ENCODE measurements at regions not wholly inside any gene's neighbourhood (a gene's known extent, or its start where the extent isn't known, plus 50 kb on each side); places are given as distances from the start of the nearest gene placed in this dataset.
"Not testable (repeated sequence)": the region's sequence is repeated elsewhere in the genome, so short reads cannot be mapped to it uniquely, and the experiment has no call there.

DNA sequence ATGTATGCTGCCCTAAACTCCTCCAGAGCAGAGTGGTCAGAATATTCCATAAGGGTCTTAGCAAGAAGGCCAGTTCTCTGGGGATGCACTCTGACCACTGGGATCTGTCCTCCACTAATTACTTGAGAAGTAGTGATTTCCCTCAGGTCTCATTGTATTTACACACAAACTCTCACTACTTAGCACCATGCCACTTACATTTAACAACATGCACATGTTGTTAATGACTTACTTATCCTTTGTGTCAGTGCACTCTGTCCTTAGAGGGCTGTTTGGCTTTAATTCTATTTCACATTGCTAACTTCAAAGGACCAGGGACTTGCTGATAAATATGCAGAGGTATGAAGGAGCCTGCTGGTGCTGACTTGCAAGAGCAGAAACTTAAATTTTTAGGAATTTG lies 1415.5 kb upstream of the ACVR2A start:
- DNase-seq, result no peak

DNA sequence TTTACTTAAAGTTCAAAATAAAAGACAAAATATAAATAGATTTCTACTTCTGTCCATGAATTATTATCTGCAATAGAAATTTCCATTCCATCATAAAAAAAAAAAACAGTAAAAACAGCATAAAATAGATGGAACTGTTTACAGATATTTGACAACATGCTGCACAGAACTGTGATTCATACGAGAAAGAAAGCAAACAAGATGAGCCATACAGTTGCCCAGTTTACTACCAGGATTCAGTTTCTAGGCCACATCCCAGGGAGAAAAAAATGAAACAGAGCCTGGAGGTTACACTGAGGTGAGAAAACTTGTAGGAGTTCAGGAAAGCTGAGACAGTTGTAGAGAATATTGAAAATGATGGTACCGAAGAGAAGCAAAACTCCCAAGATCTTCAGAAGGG lies 1426.9 kb upstream of the ACVR2A start:
- DNase-seq, result no peak

DNA sequence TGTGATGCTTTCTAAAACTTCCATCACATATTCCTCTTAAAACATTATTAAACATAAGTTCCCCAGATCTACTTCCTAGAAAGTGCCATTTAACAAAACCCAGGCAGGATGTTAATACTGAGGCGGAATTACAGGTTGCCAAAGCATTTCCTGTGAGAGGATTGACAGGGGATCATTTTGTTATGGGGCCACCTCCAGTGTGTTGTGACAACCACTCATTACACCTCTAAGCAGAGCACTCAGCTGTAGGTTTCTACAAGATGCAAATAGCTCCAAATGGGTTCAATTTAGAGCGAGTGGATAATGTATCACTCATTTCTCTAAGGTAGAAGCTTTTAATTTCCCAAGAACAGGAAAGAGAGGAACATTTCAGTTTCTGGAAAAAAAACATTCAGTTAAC lies 1429.5 kb upstream of the ACVR2A start:
- DNase-seq, result no peak

DNA sequence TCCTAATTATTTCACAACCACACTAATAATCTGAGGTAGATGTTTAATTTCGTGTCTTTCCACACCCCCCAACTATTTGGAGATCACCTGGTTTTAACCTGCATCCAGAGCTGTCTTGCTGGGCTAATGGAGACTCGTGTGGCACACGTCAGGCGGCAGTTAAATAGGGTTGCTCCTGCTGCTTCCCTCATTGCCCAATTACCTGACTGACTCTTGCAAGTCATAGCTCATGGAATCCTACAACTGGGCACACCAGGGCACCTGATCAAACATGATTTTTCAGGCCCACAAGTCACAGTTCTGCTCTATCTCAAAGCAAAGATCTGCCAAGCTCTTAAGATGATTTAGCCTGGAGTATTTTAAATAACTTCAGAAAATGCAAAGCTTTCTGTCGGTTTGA lies 1430.4 kb upstream of the ACVR2A start:
- no peak for DNase-seq

DNA sequence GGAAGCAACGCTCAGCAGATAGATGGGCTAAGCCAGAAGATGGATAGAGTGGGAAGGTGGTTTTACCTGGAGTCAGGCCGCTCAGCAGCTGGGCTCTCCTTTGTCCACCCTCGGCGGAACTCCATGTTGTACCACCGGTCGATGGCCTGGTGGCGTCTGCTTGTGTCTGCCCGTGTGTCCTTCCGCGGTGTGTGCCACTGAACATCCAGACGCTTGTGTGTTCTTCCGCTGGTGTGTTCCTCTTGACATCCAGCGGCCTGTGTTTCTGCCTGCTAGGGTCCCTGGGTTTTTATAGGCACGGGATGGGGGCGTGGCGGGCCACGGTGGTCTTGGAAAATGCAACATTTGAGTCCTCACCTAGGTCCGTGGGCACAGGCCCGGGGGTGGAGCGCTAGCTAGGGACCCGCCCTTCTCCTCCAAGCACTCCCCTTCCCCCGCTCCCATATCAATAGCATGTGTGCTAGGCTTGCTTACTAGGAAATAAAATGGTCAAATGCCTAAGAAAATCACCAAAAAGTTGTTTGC lies 1431.7 kb upstream of the ACVR2A start:
- DNase-seq, result no peak

DNA sequence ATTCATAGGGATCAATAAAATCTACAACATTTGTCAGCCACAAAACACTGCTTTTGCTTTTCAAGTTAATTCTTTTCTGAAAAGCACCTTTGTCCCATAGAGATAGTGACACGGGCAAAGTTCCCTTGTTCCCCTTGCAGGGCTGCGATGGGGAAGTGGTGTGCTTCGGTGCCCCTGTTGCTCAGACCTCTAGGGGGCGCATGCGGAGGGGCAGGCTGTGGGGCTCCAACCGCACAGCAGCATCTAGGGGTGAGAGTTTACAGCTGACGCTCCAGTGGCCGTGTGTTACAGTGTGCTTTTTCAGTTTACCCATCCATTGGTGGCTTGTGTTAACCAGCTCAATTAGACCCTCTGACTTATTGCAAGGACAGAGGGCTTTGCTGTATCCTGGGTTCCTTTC lies 1432.2 kb upstream of the ACVR2A start:
- peak; percentile 7 for DNase-seq

DNA sequence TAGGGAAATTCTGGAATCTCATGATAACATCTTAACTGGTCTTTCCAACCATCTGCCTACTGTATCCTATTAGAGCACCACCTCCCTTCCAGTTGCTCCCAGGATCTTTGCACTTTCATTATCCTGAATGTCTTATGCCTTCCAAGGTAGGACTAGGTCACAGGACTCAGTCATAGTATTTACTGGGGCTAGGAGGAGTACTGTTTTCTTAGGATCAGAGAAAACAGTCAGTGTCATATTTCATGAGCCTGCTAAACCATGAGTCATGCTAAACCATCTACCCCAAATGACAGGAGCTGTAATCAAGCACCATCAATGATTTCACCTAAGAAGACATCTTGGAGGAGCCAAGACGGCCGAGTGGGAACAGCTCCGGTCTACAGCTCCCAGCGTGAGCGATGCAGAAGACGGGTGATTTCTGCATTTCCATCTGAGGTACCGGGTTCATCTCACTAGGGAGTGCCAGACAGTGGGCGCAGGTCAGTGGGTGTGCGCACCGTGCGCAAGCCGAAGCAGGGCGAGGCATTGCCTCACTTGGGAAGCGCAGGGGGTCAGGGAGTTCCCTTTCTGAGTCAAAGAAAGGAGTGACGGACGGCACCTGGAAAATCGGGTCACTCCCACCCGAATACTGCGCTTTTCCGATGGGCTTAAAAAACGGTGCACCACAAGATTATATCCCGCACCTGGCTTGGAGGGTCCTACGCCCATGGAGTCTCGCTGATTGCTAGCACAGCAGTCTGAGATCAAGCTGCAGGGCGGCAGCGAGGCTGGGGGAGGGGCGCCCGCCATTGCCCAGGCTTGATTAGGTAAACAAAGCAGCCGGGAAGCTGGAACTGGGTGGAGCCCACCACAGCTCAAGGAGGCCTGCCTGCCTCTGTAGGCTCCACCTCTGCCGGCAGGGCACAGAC lies 1439.2 kb upstream of the ACVR2A start:
- not testable (repeated sequence) for DNase-seq

DNA sequence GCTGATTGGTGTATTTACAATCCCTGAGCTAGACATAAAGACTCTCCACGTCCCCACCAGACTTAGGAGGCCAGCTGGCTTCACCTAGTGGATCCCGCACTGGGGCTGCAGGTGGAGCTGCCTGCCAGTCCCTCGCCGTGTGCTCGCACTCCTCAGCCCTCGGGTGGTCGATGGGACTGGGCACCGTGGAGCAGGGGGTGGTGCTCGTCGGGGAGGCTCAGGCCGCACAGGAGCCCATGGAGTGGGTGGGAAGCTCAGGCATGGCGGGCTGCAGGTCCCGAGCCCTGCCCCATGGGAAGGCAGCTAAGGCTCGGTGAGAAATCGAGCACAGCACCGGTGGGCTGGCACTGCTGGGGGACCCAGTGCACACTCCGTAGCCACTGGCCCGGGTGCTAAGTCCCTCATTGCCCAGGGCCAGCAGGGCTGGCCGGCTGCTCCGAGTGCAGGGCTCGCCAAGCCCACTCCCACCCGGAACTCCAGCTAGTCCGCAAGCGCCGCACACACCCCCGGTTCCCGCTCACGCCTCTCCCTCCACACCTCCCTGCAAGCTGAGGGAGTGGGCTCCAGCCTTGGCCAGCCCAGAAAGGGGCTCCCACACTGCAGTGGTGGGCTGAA lies 1441.2 kb upstream of the ACVR2A start:
- not testable (repeated sequence) for DNase-seq

DNA sequence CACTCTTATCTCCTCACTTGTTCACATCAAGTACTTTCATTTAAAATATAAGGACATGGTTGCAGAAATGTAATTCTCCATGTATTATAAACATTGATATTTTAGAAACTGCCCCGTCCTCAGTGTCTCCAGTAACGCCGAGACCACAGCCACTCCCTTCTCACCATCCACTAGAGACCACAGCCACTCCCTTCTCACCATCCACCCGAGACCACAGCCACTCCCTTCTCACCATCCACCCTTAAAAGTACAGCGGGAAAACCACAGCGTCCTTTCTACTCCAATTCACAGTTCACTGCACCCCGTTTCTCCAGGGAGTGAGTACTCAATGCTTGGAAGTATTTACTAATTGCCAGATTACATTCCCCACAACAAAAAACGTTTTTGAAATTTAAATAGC lies 1452.2 kb upstream of the ACVR2A start:
- DNase-seq, result no peak

DNA sequence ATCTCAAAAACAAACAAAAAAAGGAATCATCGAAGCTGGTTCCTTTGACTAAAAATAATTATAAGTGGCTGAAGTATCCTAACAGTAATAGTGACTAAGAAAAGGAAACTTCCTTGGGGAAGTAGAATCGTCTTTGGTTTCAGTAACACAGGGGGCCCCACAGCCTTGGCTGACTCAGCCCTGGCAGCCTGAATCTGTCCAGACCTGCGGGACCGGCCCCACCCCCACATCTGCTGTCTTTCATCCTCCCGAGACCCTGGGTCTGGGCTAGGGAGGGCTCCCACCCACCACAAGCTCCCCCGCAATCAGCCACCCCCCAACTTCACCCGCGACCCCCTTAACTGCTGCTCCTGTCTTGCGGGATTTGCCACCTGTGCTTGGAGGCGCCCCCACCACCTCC lies 1452.6 kb upstream of the ACVR2A start:
- DNase-seq, result no peak

DNA sequence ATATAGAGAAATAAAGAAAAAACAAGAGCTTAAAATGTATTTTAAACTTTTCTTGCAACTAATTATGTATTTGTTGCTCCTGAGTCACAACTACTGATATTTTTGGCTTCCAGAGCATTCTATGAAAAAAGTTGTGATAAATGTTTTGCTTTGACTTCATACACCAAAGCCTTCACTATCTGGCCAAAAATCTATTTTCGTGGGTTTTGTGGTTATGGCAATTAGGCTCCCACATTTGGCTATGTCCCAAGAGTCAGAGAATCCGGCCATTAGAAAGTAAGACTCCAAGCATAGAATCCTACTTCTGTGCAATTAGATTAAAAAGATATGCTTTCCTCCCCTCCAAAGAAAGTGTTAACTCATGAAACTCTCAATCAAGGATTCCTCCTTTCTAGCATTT lies 1456.1 kb upstream of the ACVR2A start:
- DNase-seq, result peak; percentile 8

DNA sequence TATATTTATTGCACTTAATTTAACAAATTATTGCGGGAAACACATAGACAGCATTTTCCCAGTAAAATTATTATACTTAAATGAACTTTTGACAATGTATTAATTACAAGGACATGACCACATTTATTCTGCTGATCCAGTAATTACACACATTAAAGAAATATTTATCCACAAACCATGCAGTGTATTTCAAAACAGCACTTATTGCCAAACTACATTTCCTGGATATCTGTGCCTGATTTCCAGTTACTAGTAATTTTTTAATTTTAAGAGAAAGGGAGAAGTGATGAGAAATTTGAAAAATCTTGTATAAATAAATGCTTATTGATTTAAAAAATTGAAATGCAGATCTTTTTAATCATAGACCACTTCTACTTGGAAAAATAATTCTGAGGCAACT lies 1458.7 kb upstream of the ACVR2A start:
- DNase-seq, result no peak

DNA sequence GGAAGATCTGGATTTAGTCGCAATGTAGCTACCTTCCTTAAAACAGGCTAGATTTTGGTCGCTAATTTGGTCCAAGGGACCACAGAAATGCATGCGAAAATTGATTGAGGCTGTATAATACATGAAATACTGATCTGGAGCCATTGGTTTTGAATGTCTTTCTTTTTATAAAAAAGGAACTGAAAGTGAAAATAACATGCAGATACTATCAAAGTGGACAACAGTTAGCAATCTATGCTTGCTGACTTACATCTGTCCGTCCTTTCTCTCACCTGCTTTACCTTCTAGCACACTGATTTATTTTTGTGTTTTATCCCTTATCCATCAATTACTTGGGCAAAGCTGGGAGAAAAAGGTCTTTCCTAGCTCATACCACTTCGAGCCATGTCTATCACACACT lies 1459.8 kb upstream of the ACVR2A start:
- DNase-seq, result no peak

DNA sequence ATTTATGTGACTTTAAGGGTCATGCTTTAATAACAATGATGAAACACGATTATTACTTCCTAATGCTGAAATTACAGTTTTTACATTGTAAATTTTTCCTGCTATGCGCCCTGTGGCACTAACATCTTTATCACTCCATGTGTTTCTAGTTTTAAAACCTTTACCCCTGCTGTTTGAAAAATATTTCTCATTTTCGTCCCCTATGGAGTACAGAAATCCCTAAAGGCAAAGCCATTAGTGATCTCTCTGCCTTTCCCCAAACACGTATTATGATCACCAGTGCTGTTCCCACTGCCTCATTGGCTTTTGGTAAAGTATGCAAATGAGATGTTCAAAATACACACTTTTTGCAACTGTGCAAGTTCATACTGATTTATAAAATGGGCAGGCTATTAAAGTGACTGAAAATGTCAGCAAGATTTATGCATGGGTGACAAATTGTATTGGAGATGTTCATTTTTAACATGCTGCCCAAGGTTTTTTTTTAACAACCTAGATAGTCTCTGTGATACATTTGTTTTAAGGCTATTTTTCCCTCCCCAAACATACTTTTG lies 1468.2 kb upstream of the ACVR2A start:
- no peak for DNase-seq

DNA sequence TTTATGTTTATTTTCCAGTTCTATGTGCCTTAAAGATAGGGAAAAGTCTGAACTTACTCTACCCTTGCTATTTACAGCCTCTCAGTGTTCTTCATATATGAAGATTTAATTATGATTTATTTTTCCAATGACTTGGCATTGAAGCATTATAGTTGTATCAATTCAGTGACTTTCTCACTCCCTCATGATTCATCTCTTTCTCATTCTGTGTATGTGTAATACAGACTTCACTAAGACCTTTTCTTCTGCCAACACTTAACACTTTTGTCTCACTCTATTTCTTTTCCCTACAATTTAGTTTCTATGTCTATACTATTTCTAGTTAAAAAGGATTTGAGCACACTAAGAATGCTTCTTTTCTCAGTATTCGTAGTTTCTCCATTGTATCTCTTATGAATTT lies 1470.3 kb upstream of the ACVR2A start:
- no peak for DNase-seq

DNA sequence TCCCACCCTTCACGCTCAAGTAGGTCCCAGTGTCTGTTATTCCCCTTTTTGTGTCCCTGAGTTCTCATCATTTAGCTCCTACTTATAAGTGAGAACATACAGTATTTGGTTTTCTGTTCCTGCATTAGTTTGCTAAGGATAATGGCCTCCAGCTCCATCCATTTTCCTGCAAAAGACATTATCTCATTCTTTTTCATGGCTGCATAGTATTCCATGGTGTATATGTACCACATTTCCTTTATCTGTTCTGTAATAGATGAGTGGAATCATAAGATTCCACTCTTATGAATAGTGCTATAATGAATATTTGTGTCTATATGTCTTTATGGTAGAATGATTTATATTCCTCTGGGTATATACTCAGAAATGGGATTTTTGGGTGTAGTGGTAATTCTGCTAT lies 1473.5 kb upstream of the ACVR2A start:
- not testable (repeated sequence) for DNase-seq

DNA sequence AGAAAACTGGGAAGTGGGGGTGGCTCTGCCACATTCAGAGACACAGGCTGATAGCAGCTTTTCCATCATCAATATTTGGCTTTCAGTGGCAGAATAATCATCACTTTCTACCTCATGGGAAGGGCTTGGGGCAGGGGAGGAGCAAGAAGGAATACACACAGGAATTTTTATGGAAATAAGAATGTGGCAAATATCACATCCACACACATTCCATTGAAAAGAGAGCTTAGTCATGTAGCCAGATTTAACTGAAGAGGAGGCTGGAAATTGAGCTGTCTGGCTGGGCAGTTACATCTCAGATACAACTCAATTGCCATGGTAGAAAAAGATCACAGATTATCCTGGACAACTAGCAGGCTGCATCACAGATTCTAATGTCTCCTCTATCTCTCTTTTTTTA lies 1474.0 kb upstream of the ACVR2A start:
- no peak for DNase-seq

DNA sequence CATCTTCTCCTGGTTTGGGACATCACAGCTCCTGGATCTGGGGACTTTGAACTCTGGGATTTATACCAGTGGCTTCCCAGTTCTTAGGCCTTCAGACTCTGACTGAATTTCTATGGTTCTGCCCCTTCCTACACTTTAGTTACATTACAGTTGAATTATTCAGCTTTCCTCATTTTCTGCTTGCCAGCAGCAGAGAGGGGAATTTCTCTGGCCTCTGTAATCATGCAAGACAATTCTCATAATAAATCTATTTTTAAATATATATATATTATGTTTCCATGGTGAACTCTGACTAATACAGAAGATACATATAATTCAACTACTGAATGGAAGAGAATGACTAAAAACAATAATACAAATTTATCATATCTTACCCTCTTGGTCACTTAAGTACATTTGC lies 1478.6 kb upstream of the ACVR2A start:
- DNase-seq, result no peak

DNA sequence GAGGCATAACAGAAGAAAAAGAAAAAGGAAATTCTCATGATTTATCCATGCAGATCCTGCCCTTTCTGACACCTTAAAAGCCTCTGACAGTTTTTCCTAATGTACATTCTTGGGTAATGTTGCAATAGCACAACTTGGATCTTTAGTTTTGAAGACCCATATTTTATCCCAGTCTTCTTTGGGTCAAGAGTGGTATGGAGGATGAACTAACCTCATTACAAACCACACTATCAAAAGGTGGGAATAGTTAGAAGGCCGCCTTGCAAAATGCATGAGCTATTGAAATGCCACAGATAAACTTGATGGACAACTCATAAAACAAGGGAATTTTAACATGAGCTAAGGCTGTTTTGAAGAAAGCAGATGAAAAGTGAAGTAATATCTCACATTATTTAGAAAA lies 1479.8 kb upstream of the ACVR2A start:
- no peak for DNase-seq

DNA sequence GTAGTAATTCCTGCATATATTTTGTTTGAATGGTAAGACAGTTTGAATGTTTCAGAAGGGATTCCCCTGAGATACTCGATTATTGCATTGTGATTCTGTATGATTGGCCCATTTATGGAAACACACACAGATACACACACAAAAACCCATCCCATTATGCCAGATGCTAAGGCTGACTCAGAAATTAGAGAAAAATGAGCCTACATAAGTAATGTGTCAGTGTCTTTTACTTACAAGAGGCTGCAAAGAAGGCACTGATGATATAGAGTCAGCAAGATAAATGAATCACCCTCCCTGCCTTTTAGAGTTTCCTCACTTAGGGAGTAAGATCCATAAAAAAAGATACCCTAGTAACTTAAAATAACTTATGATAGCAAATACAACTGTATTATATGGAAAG lies 1481.1 kb upstream of the ACVR2A start:
- no peak for DNase-seq

DNA sequence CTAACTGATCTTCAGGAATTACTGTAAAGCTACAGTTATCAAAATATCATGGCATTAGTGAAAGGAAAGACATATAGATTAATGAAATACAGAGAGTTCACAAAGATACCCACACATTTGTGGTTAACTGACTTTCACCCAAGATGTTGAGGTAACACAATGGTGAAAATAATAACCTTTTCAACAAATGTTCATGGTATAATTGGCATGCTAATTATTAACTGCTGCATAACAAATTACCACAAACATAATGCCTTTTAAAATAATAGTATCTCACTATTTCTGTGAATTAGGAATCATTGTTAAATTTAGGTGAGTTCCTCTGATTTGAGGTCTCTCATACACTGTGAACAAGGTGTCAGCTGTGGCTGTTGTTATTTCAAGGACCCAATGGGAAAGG lies 1493.1 kb upstream of the ACVR2A start:
- no peak for DNase-seq

DNA sequence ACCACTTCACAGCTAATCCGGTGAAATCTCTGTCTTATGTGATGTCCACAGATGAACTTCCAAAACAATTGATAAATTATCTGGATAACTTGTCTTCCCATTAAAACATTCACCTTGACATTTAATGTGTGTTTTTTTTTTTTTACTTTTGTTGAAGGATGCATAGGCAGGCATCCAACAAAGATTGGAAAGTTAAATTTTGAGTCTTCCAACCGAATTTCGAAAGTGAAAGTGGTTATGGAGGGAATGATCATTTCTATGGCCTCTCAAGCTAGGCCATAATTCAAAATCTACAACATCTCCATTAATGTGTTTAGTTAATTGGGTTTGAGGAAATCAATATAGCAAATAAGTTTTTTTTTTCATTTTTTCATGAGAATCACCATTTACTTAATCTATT lies 1495.5 kb upstream of the ACVR2A start:
- no peak for DNase-seq

DNA sequence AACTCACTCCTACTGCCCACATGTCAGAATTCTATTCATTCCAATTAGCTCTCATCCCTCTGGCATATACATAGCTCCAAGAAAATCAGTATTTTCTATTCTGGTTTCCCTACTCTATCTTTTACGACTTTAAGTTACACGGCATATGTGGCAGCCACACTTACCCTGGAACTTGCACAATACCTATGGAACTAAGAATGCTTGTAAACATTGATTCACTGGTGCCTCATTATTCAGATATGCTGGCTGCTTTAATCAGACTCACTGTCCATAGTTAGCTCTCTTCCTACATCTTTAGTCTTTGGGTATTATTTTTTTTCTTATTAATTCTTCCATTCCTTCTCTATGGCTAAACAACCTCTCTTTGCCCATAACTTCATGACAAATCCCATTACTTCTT lies 1519.9 kb upstream of the ACVR2A start:
- DNase-seq, result no peak

DNA sequence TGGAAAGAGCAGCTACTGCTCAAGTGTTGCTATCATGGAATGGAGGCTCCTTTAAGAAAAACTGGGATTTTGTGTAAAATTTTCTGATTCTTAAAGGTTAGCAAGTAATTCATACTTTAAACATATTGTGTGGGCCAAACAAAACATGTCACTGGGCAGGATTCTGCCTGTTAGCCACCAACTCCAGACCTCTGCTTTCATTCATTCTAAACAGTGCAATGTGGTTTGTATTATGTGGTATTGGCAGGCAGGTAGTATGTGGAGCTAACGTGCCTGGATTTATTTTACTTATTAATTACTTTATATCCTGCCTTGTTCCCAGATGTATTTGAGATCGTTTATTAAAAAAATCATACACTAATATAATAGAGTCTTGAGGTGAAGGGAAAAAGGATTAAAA lies 1521.3 kb upstream of the ACVR2A start:
- no peak for DNase-seq
